SK-N-SH treated with all-trans-retinoic acid at 6 μM for 48 hours (cell line): ENCODE measurements at regions not wholly inside any gene's neighbourhood (a gene's known extent, or its start where the extent isn't known, plus 50 kb on each side); places are given as distances from the start of the nearest gene placed in this dataset.

Source experiments
- ARNTL ChIP-seq: fragments of 450-650 bp; formaldehyde crosslinking; IDR thresholded peaks from 2 replicates; pipeline ENCODE4 v1.5.0; 2020; ENCODE audit warnings: low read depth, mild to moderate bottlenecking, moderate library complexity, borderline replicate concordance
- ISL1 ChIP-seq: fragments of 250-450 bp; sonication (Bioruptor Pico); IDR thresholded peaks from 2 replicates; pipeline ENCODE4 v2.1.2; 2022; ENCODE audit warnings: mild to moderate bottlenecking, moderate library complexity
- PPARA ChIP-seq: fragments of 250-450 bp; sonication (Bioruptor Pico); IDR thresholded peaks from 2 replicates; pipeline ENCODE4 v1.5.0; 2020; ENCODE audit warnings: mild to moderate bottlenecking, borderline replicate concordance
- SNAI2 ChIP-seq: fragments of 250-450 bp; sonication (Bioruptor Pico); IDR thresholded peaks from 2 replicates; pipeline ENCODE4 v1.5.0; 2020; ENCODE audit warnings: mild to moderate bottlenecking, moderate library complexity
- ZC3H10 ChIP-seq: fragments of 250-450 bp; sonication (Bioruptor Pico); IDR thresholded peaks from 2 replicates; pipeline ENCODE4 v1.5.1; 2021; ENCODE audit warnings: mild to moderate bottlenecking, moderate library complexity
- ZFP3 ChIP-seq: fragments of 250-450 bp; sonication (Bioruptor Pico); IDR thresholded peaks from 2 replicates; pipeline ENCODE4 v1.5.0; 2020; ENCODE audit warnings: mild to moderate bottlenecking, moderate library complexity
- TF ChIP-seq, protein P1 (sequence below): fragments of 250-450 bp; sonication (Bioruptor Pico); IDR thresholded peaks from 2 replicates; pipeline ENCODE4 v1.8.0; 2020; ENCODE audit warnings: mild to moderate bottlenecking, moderate library complexity, borderline replicate concordance

- TF ChIP-seq ISL1 (CRISPR knock-in tag) (no peak), SNAI2 (CRISPR knock-in tag) (no peak), ZC3H10 (CRISPR knock-in tag) (no peak), PPARA (CRISPR knock-in tag) (no peak), ZFP3 (no peak), ARNTL (no peak)
- TF ChIP-seq, protein P1, sequence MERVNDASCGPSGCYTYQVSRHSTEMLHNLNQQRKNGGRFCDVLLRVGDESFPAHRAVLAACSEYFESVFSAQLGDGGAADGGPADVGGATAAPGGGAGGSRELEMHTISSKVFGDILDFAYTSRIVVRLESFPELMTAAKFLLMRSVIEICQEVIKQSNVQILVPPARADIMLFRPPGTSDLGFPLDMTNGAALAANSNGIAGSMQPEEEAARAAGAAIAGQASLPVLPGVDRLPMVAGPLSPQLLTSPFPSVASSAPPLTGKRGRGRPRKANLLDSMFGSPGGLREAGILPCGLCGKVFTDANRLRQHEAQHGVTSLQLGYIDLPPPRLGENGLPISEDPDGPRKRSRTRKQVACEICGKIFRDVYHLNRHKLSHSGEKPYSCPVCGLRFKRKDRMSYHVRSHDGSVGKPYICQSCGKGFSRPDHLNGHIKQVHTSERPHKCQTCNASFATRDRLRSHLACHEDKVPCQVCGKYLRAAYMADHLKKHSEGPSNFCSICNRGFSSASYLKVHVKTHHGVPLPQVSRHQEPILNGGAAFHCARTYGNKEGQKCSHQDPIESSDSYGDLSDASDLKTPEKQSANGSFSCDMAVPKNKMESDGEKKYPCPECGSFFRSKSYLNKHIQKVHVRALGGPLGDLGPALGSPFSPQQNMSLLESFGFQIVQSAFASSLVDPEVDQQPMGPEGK (CRISPR knock-in tag): no peak
Observed at GRCh38 chr2:65530547-65531320, 98.3 kb upstream of the SPRED2 start.
